AG09319 (cell line): ENCODE measurements at regions not wholly inside any gene's neighbourhood (a gene's known extent, or its start where the extent isn't known, plus 50 kb on each side); places are given as distances from the start of the nearest gene placed in this dataset.

Experiments
- DNase-seq: peaks from one replicate; pipeline ENCODE4 v3.0.0-alpha.2; 2010; ENCODE audit warnings: low read depth; ENCODE audit errors: extremely low read depth
- CTCF ChIP-seq: IDR thresholded peaks from 2 replicates; pipeline ENCODE4 v1.5.1; 2011; ENCODE audit warnings: low read depth, mild to moderate bottlenecking, inconsistent platforms, low read length, moderate library complexity

GRCh38 chr6:21831521-21832291 is 238.2 kb downstream of the SOX4 start:
- TF ChIP-seq CTCF: no peak
- DNase-seq: peak; percentile 67

- no peak for DNase-seq
- TF ChIP-seq CTCF: no peak
Measured at GRCh38 chr6:21836277-21836676, 242.7 kb downstream of the SOX4 start.

GRCh38 chr6:21836772-21837425 is 243.3 kb downstream of the SOX4 start:
- TF ChIP-seq CTCF: no peak
- no peak for DNase-seq

GRCh38 chr6:21840428-21840827 is 246.9 kb downstream of the SOX4 start:
- TF ChIP-seq CTCF: no peak
- DNase-seq: no peak

- no peak for TF ChIP-seq CTCF
- no peak for DNase-seq
Measured at GRCh38 chr6:21842875-21843645, 249.5 kb downstream of the SOX4 start.

- no peak for TF ChIP-seq CTCF
- no peak for DNase-seq
Measured at GRCh38 chr6:21844120-21844917, 250.8 kb downstream of the SOX4 start.
